H9 (cell line): ENCODE measurements at regions not wholly inside any gene's neighbourhood (a gene's known extent, or its start where the extent isn't known, plus 50 kb on each side); places are given as distances from the start of the nearest gene placed in this dataset.

ENCODE experiments used
- DNase-seq: peaks from one replicate; pipeline ENCODE4 v3.0.0-alpha.2; 2017
- H2AFZ ChIP-seq: one replicate; pipeline ENCODE4 v1.6.1; 2013; ENCODE audit warnings: mild to moderate bottlenecking, low read length, control low read depth, moderate library complexity
- H2AK5ac ChIP-seq: 2 replicates; pipeline ENCODE4 v1.6.1; 2013; ENCODE audit warnings: low read length, control low read depth, mixed read lengths; ENCODE audit not compliant: insufficient read length
- H2BK120ac ChIP-seq: one replicate; pipeline ENCODE4 v1.6.1; 2013; ENCODE audit warnings: low read depth, mild to moderate bottlenecking, low read length, control low read depth, inconsistent platforms; ENCODE audit not compliant: poor library complexity, severe bottlenecking
- H2BK12ac ChIP-seq: 2 replicates; pipeline ENCODE4 v1.6.1; 2013; ENCODE audit warnings: low read length, control low read depth, mixed read lengths, low read depth; ENCODE audit not compliant: insufficient read length
- H2BK15ac ChIP-seq: 2 replicates; pipeline ENCODE4 v1.6.1; 2013; ENCODE audit warnings: low read depth, low read length, control low read depth
- H2BK20ac ChIP-seq: one replicate; pipeline ENCODE4 v1.6.1; 2013; ENCODE audit warnings: low read depth, mild to moderate bottlenecking, low read length, control low read depth, inconsistent platforms; ENCODE audit not compliant: poor library complexity, severe bottlenecking
- H2BK5ac ChIP-seq: 2 replicates; pipeline ENCODE4 v1.6.1; 2013; ENCODE audit warnings: low read length, control low read depth, mixed read lengths; ENCODE audit not compliant: insufficient read length
- H3K14ac ChIP-seq: 2 replicates; pipeline ENCODE4 v1.6.1; 2013; ENCODE audit warnings: low read length, control low read depth; ENCODE audit not compliant: insufficient read depth
- H3K18ac ChIP-seq: 2 replicates; pipeline ENCODE4 v1.6.1; 2013; ENCODE audit warnings: low read depth, mild to moderate bottlenecking, mixed read lengths, low read length, control low read depth; ENCODE audit not compliant: insufficient read length
- H3K23ac ChIP-seq: 2 replicates; pipeline ENCODE4 v1.6.1; 2013; ENCODE audit warnings: low read length, control low read depth, mixed read lengths, low read depth; ENCODE audit not compliant: insufficient read length
- H3K23me2 ChIP-seq: 2 replicates; pipeline ENCODE4 v1.6.1; 2013; ENCODE audit warnings: low read depth, mild to moderate bottlenecking, mixed read lengths, low read length, control low read depth; ENCODE audit not compliant: insufficient read length, poor library complexity, severe bottlenecking
- H3K27ac ChIP-seq: 2 replicates; pipeline ENCODE4 v1.5.1; 2013; ENCODE audit warnings: low read length, control low read depth, mixed read lengths, low read depth; ENCODE audit not compliant: insufficient read length
- H3K27me3 ChIP-seq: 2 replicates; pipeline ENCODE4 v1.6.1; 2013; ENCODE audit warnings: low read length, control low read depth, inconsistent platforms; ENCODE audit not compliant: insufficient read depth
- H3K4ac ChIP-seq: 2 replicates; pipeline ENCODE4 v1.6.1; 2013; ENCODE audit warnings: low read depth, mild to moderate bottlenecking, control low read depth, inconsistent platforms, low read length, moderate library complexity
- H3K4me1 ChIP-seq: 2 replicates; pipeline ENCODE4 v1.6.1; 2013; ENCODE audit warnings: low read length, control low read depth, inconsistent platforms; ENCODE audit not compliant: insufficient read depth
- H3K4me2 ChIP-seq: 2 replicates; pipeline ENCODE4 v1.6.1; 2013; ENCODE audit warnings: low read length, control low read depth, mixed read lengths; ENCODE audit not compliant: insufficient read length, insufficient read depth
- H3K56ac ChIP-seq: 2 replicates; pipeline ENCODE4 v1.6.1; 2013; ENCODE audit warnings: low read depth, mild to moderate bottlenecking, mixed read lengths, low read length, control low read depth; ENCODE audit not compliant: insufficient read length
- H3K79me1 ChIP-seq: 2 replicates; pipeline ENCODE4 v1.6.1; 2013; ENCODE audit warnings: low read depth, mild to moderate bottlenecking, moderate library complexity, low read length, control low read depth, inconsistent platforms; ENCODE audit not compliant: insufficient read depth, poor library complexity, severe bottlenecking
- H3K79me2 ChIP-seq: 2 replicates; pipeline ENCODE4 v1.6.1; 2013; ENCODE audit warnings: low read length, control low read depth, inconsistent platforms; ENCODE audit not compliant: insufficient read depth
- H3K9ac ChIP-seq: 2 replicates; pipeline ENCODE4 v1.6.1; 2013; ENCODE audit warnings: low read length, control low read depth, mixed read lengths; ENCODE audit not compliant: insufficient read length; ENCODE audit errors: extremely low read depth
- H3K9me3 ChIP-seq: one replicate; pipeline ENCODE4 v1.6.1; 2013; ENCODE audit warnings: low read depth, low read length, inconsistent platforms; ENCODE audit not compliant: control insufficient read depth
- H3T11ph ChIP-seq: one replicate; pipeline ENCODE4 v1.6.1; 2013; ENCODE audit warnings: mild to moderate bottlenecking, low read length, control low read depth, inconsistent platforms
- H4K20me1 ChIP-seq: one replicate; pipeline ENCODE4 v1.6.1; 2013; ENCODE audit not compliant: control insufficient read depth, insufficient read length, insufficient read depth
- H4K5ac ChIP-seq: 2 replicates; pipeline ENCODE4 v1.6.1; 2013; ENCODE audit warnings: low read depth, mild to moderate bottlenecking, mixed read lengths, low read length, control low read depth; ENCODE audit not compliant: insufficient read length
- H4K8ac ChIP-seq: replicated peaks from 2 replicates; pipeline ENCODE4 v1.6.1; 2013; ENCODE audit warnings: low read length, control low read depth, mixed read lengths, low read depth; ENCODE audit not compliant: insufficient read length
- H4K91ac ChIP-seq: 2 replicates; pipeline ENCODE4 v1.6.1; 2013; ENCODE audit warnings: low read depth, mild to moderate bottlenecking, moderate library complexity, mixed read lengths, low read length, control low read depth; ENCODE audit not compliant: insufficient read length
- H3K27ac Mint-ChIP-seq, 3 experiments: 2 replicates in 2 of 3; 3 replicates in 1 of 3; pipeline ENCODE4 v1.8.0; 2020 to 2021; ENCODE audit warnings: mixed read lengths in 3 of 3, mild to moderate bottlenecking in 1 of 3, moderate library complexity in 1 of 3
- H3K27me3 Mint-ChIP-seq: 2 replicates; pipeline ENCODE4 v1.8.0; 2021; ENCODE audit warnings: low read depth, mild to moderate bottlenecking, moderate library complexity, mixed read lengths
- H3K36me3 Mint-ChIP-seq, 3 experiments: 2 replicates in 2 of 3; 3 replicates in 1 of 3; pipeline ENCODE4 v1.8.0; 2020 to 2021; ENCODE audit warnings: low read depth in 3 of 3, mixed read lengths in 3 of 3; ENCODE audit not compliant: insufficient read depth in 1 of 3
- H3K4me1 Mint-ChIP-seq, 2 experiments: 2 replicates each; pipeline ENCODE4 v1.8.0; 2020; ENCODE audit warnings: mixed read lengths in 2 of 2
- H3K4me3 Mint-ChIP-seq, 2 experiments: 2 replicates in 1 of 2; 3 replicates in 1 of 2; pipeline ENCODE4 v1.8.0; 2020 to 2021; ENCODE audit warnings: mild to moderate bottlenecking in 2 of 2, mixed read lengths in 2 of 2, moderate library complexity in 1 of 2
- H3K9me3 Mint-ChIP-seq, 2 experiments: 2 replicates in 1 of 2; 3 replicates in 1 of 2; pipeline ENCODE4 v1.8.0; 2020; ENCODE audit warnings: mild to moderate bottlenecking in 2 of 2, mixed read lengths in 2 of 2, moderate library complexity in 1 of 2
- WGBS: extraction: QIAGEN DNeasy Blood & Tissue Kit; methylation state at CpG from one replicate; pipeline ENCODE4 v1.1.7; 2013; ENCODE audit warnings: missing lambda C conversion rate, low lambda C conversion rate, mixed read lengths; ENCODE audit not compliant: insufficient read length; ENCODE audit errors: extremely low coverage; 5-methylcytosine and 5-hydroxymethylcytosine counted together
- TF ChIP-seq, protein P1 (sequence below): fragments of 200-600 bp; sonication (generic); conservative IDR thresholded peaks from 3 replicates; pipeline ENCODE4 v1.8.0; 2021; ENCODE audit warnings: antibody characterized with exemption, mild to moderate bottlenecking

DNA sequence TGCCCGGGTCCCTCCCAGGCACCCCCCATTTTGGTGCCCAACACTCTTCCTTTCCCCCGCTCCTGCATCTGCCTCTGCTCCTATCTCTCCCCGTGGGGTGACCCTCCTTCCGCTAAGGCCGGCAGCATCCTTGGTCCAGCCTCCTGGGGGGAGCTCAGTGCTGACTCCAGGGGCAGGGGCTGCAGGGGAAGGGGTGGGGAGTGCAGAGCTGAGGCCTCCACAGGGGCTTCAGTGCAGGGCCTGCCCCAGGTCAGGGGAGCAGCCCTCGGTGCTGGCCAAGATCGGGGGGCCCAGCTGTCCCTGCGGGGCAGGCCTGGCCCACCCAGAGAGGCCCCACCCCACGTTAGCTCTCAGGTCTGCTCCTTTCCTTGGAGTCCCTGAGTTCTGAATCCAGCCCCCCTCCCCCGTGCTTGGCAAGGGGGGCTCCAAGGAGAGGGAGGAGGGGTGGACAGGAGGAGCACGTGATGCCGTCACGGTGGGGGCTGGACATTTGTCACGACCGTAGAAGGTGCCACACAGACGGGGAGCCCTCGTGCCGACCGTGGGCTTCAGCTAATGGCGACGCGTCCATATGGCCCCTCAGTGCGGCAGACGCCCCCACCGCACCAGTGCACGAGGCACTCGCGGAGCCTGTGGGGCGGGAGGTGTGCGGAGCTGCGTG lies 63.5 kb upstream of the ADRA2C start:
- Histone ChIP-seq H3K79me1 (no peaks in the 10 kb centered on the region), H3K27ac (no peak overlapping the region), H3K4me2 (no peak overlapping the region), H3K79me2 (no peaks in the 10 kb centered on the region), H3K18ac (no peak overlapping the region), H3K23ac (no peak overlapping the region), H4K20me1 (no peaks in the 10 kb centered on the region), H2AK5ac (no peak overlapping the region), H3T11ph (no peak overlapping the region), H3K56ac (no peak overlapping the region), H4K8ac (no peak overlapping the region), H3K9ac (no peak overlapping the region), H4K91ac (no peak overlapping the region), H2BK5ac (no peak overlapping the region), H3K14ac (no peak overlapping the region; the same call in 1 of the 2 replicates), H2BK120ac (no peak overlapping the region), H3K9me3 (no peaks in the 10 kb centered on the region), H4K5ac (no peak overlapping the region), H2BK20ac (no peak overlapping the region), H2BK12ac (no peak overlapping the region), H2BK15ac (no peak overlapping the region), H2AFZ (no peak overlapping the region), H3K4ac (no peak overlapping the region), H3K27me3 (no peaks in the 10 kb centered on the region), H3K4me1 (no peaks in the 10 kb centered on the region), H3K23me2 (no peaks in the 10 kb centered on the region)
- TF ChIP-seq, protein P1, sequence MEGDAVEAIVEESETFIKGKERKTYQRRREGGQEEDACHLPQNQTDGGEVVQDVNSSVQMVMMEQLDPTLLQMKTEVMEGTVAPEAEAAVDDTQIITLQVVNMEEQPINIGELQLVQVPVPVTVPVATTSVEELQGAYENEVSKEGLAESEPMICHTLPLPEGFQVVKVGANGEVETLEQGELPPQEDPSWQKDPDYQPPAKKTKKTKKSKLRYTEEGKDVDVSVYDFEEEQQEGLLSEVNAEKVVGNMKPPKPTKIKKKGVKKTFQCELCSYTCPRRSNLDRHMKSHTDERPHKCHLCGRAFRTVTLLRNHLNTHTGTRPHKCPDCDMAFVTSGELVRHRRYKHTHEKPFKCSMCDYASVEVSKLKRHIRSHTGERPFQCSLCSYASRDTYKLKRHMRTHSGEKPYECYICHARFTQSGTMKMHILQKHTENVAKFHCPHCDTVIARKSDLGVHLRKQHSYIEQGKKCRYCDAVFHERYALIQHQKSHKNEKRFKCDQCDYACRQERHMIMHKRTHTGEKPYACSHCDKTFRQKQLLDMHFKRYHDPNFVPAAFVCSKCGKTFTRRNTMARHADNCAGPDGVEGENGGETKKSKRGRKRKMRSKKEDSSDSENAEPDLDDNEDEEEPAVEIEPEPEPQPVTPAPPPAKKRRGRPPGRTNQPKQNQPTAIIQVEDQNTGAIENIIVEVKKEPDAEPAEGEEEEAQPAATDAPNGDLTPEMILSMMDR: no peak
- Mint-ChIP-seq H3K27me3 (peaks cover 35% of the 10 kb centered on the region), H3K36me3 (no peaks in the 10 kb centered on the region), H3K4me3 (no peak overlapping the region), H3K9me3 (peaks cover 0 to 2% of the 10 kb centered on the region in 2 experiments; a peak in 1 of 5 replicates), H3K27ac (no peak overlapping the region), H3K4me1 (peaks cover 10 to 29% of the 10 kb centered on the region in 2 experiments)
- WGBS: no CpG with 5 or more reads among the region's 31 CpGs
- no peak for DNase-seq
